Upper lobe of left lung (tissue), 4 donors: ENCODE measurements at regions not wholly inside any gene's neighbourhood (a gene's known extent, or its start where the extent isn't known, plus 50 kb on each side); places are given as distances from the start of the nearest gene placed in this dataset.
"Not testable (repeated sequence)": the region's sequence is repeated elsewhere in the genome, so short reads cannot be mapped to it uniquely, and the experiment has no call there.

Source experiments
- POLR2A ChIP-seq, 4 donors: fragments of 450-650 bp; IDR thresholded peaks; one replicate each; pipeline ENCODE4 v1.5.1; 2016 to 2017; ENCODE audit warnings: antibody characterized with exemption in 4 of 4, mild to moderate bottlenecking in 2 of 4
- TF ChIP-seq, protein P1 (sequence below), 6 experiments: fragments of 450-650 bp in 4 of 6; fragments of 200-600 bp in 2 of 6; sonication (generic) in 2 of 6; IDR thresholded peaks; one replicate each; pipeline ENCODE4 v1.5.1; 2016 to 2019; ENCODE audit warnings: antibody characterized with exemption in 6 of 6

DNA sequence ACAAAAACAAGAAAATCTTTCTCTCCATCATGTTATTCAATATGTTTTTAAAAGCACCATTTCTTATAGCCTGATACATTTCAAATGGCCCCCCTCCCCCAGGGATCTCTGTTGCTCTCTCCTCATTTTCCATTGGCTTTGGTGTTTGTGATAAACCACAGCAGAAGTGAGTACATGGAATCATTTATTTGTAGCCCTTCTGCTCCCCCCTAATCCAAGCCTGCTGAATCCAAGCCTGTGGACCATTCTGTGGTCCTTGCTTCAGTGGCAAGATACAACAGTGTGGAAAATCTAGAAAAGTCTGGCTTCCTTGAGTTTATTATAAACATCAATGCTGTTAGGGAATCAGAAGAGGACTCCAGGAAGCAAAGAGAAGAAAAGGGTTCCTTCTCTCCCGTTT is 737.2 kb upstream of the TPTE start:
- TF ChIP-seq, protein P1, sequence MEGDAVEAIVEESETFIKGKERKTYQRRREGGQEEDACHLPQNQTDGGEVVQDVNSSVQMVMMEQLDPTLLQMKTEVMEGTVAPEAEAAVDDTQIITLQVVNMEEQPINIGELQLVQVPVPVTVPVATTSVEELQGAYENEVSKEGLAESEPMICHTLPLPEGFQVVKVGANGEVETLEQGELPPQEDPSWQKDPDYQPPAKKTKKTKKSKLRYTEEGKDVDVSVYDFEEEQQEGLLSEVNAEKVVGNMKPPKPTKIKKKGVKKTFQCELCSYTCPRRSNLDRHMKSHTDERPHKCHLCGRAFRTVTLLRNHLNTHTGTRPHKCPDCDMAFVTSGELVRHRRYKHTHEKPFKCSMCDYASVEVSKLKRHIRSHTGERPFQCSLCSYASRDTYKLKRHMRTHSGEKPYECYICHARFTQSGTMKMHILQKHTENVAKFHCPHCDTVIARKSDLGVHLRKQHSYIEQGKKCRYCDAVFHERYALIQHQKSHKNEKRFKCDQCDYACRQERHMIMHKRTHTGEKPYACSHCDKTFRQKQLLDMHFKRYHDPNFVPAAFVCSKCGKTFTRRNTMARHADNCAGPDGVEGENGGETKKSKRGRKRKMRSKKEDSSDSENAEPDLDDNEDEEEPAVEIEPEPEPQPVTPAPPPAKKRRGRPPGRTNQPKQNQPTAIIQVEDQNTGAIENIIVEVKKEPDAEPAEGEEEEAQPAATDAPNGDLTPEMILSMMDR (IDR thresholded peaks at IDR 0.05), result not testable (repeated sequence)
- TF ChIP-seq POLR2A (IDR thresholded peaks at IDR 0.05), result not testable (repeated sequence)
